HEK293T (cell line): ENCODE measurements at regions not wholly inside any gene's neighbourhood (a gene's known extent, or its start where the extent isn't known, plus 50 kb on each side); places are given as distances from the start of the nearest gene placed in this dataset.

Experiments
- ARNT ChIP-seq: fragments of 450-650 bp; IDR thresholded peaks from 2 replicates; pipeline ENCODE4 v1.6.1; 2017; ENCODE audit warnings: mild to moderate bottlenecking
- BHLHE40 ChIP-seq: fragments of 450-650 bp; IDR thresholded peaks from 2 replicates; pipeline ENCODE4 v1.6.1; 2016; ENCODE audit warnings: mild to moderate bottlenecking, moderate library complexity, borderline replicate concordance
- CTBP1 ChIP-seq: fragments of 450-650 bp; IDR thresholded peaks from 2 replicates; pipeline ENCODE4 v1.6.1; 2016; ENCODE audit warnings: borderline replicate concordance
- ELF4 ChIP-seq: fragments of 450-650 bp; IDR thresholded peaks from 2 replicates; pipeline ENCODE4 v1.6.1; 2017; ENCODE audit warnings: antibody characterized with exemption
- FOXA1 ChIP-seq: fragments of 450-650 bp; IDR thresholded peaks from 2 replicates; pipeline ENCODE4 v1.6.1; 2016; ENCODE audit warnings: mild to moderate bottlenecking
- FOXM1 ChIP-seq: fragments of 450-650 bp; IDR thresholded peaks from 2 replicates; pipeline ENCODE4 v1.6.1; 2017; ENCODE audit warnings: mild to moderate bottlenecking, borderline replicate concordance
- L3MBTL2 ChIP-seq: fragments of 450-650 bp; conservative IDR thresholded peaks from 2 replicates; pipeline ENCODE4 v1.6.1; 2016; ENCODE audit warnings: mild to moderate bottlenecking
- LEF1 ChIP-seq: fragments of 450-650 bp; IDR thresholded peaks from 2 replicates; pipeline ENCODE4 v1.6.1; 2017; ENCODE audit warnings: mild to moderate bottlenecking, borderline replicate concordance
- PKNOX1 ChIP-seq: fragments of 450-650 bp; IDR thresholded peaks from 2 replicates; pipeline ENCODE4 v1.6.1; 2016
- SP1 ChIP-seq: fragments of 450-650 bp; IDR thresholded peaks from 2 replicates; pipeline ENCODE4 v1.6.1; 2017
- TARDBP ChIP-seq: fragments of 450-650 bp; IDR thresholded peaks from 2 replicates; pipeline ENCODE4 v1.6.1; 2016
- ZNF384 ChIP-seq: fragments of 450-650 bp; IDR thresholded peaks from 2 replicates; pipeline ENCODE4 v1.6.1; 2016

GRCh38 chr11:47918370-47918690 lies 62.0 kb upstream of the PTPRJ start:
- TF ChIP-seq L3MBTL2 (no peak), PKNOX1 (no peak), ZNF384 (no peak), ARNT (no peak), BHLHE40 (no peak), FOXA1 (no peak), LEF1 (no peak), ELF4 (no peak), SP1 (no peak), TARDBP (no peak), FOXM1 (no peak), CTBP1 (no peak)
